Neural progenitor cell (in vitro differentiated cells): ENCODE measurements at regions not wholly inside any gene's neighbourhood (a gene's known extent, or its start where the extent isn't known, plus 50 kb on each side); places are given as distances from the start of the nearest gene placed in this dataset.

Experiments
- CTCF ChIP-seq: fragments of 200-600 bp; sonication (generic); IDR thresholded peaks from 2 replicates; pipeline ENCODE4 v1.5.1; 2017; ENCODE audit warnings: antibody characterized with exemption, mild to moderate bottlenecking
- EZH2phosphoT487 ChIP-seq: fragments of 200-600 bp; sonication (generic); IDR thresholded peaks from 2 replicates; pipeline ENCODE4 v1.6.1; 2017; ENCODE audit warnings: antibody characterized with exemption

GRCh38 chr6:19137505-19137904 is 699.7 kb upstream of the ID4 start:
- TF ChIP-seq CTCF, result no peak
- TF ChIP-seq EZH2phosphoT487, result no peak
